Breast epithelium (tissue), 3 donors: ENCODE measurements at regions not wholly inside any gene's neighbourhood (a gene's known extent, or its start where the extent isn't known, plus 50 kb on each side); places are given as distances from the start of the nearest gene placed in this dataset.

ENCODE experiments used
- CTCF ChIP-seq, 3 donors: fragments of 450-650 bp; IDR thresholded peaks; one replicate each; pipeline ENCODE4 v1.5.1; 2016 to 2017; ENCODE audit warnings: antibody characterized with exemption in 3 of 3, mild to moderate bottlenecking in 3 of 3, moderate library complexity in 3 of 3
- POLR2AphosphoS5 ChIP-seq, 3 donors: sonication (generic); formaldehyde crosslinking; IDR thresholded peaks; one replicate each; pipeline ENCODE4 v1.6.1; 2017; ENCODE audit warnings: antibody characterized with exemption in 3 of 3

- TF ChIP-seq CTCF (IDR thresholded peaks at IDR 0.05) (no peak), POLR2AphosphoS5 (IDR thresholded peaks at IDR 0.05) (no peak)
Measured at GRCh38 chr6:2439632-2440031, 194.2 kb upstream of the GMDS start.
